ENCODE measurements at regions not wholly inside any gene's neighbourhood (a gene's known extent, or its start where the extent isn't known, plus 50 kb on each side); places are given as distances from the start of the nearest gene placed in this dataset.

GRCh38 chr13:75220238-75220542 lies 261.8 kb downstream of the TBC1D4 start (continued):
- TF ChIP-seq ZNF462 (CRISPR knock-in tag; IDR thresholded peaks at IDR 0.05) (no peak), CREB1 (CRISPR knock-in tag; IDR thresholded peaks at IDR 0.05; ENCODE audit: low read depth) (no peak), CTCF (conservative IDR thresholded peaks at IDR 0.05; ENCODE audit: low read depth in 2 of 2) (no peak), NANOG (IDR thresholded peaks at IDR 0.05; ENCODE audit: borderline replicate concordance) (no peak), REST (IDR thresholded peaks at IDR 0.05; ENCODE audit: unreplicated experiment) (no peak), EZH2phosphoT487 (IDR thresholded peaks at IDR 0.05; ENCODE audit: unreplicated experiment) (no peak), STAT1 (IDR thresholded peaks at IDR 0.05; ENCODE audit: unreplicated experiment) (no peak)
